SK-N-SH (cell line): ENCODE measurements at regions not wholly inside any gene's neighbourhood (a gene's known extent, or its start where the extent isn't known, plus 50 kb on each side); places are given as distances from the start of the nearest gene placed in this dataset.

ENCODE experiments used
- CTCF ChIA-PET: fragments of 300-600, 350-600 bp; formaldehyde crosslinking; extraction: SDS; loops from one replicate; lab custom pipeline; 2021; lab: Yijun Ruan, JAX
- POLR2A ChIA-PET: fragments of 350-600 bp; sonication (Branson Sonifier 250); formaldehyde crosslinking; extraction: SDS; loops from one replicate; lab custom pipeline; 2020; ENCODE audit warnings: antibody characterized with exemption, inconsistent platforms; lab: Yijun Ruan, JAX
- DNase-seq: peaks from one replicate; pipeline ENCODE4 v3.0.0; 2012
- H2AFZ ChIP-seq: fragments of 200-600 bp; sonication (generic); 2 replicates; pipeline ENCODE4 v1.8.1; 2016; ENCODE audit warnings: antibody characterized with exemption, mild to moderate bottlenecking, low read depth
- H3F3A ChIP-seq: fragments of 200-600 bp; sonication (generic); replicated peaks from 2 replicates; pipeline ENCODE3; 2016; ENCODE audit warnings: antibody characterized with exemption, mild to moderate bottlenecking; ENCODE audit not compliant: insufficient read depth
- H3K27ac ChIP-seq, 2 experiments: fragments of 200-500 bp in 1 of 2; fragments of 200-600 bp in 1 of 2; sonication (Bioruptor generic) in 1 of 2; sonication (generic), shearing (Covaris generic) in 1 of 2; 2 replicates each; pipeline versions ENCODE4 v1.5.1 to v1.6.1; 2014 to 2016; ENCODE audit warnings: low read depth in 2 of 2, inconsistent platforms in 1 of 2, low read length in 1 of 2, mild to moderate bottlenecking in 1 of 2, mixed read lengths in 1 of 2
- H3K27me3 ChIP-seq: fragments of 200-600 bp; sonication (generic), shearing (Covaris generic); 2 replicates; pipeline ENCODE4 v1.6.1; 2016; ENCODE audit warnings: mixed run types; ENCODE audit not compliant: insufficient read depth
- H3K36me3 ChIP-seq, 2 experiments: fragments of 200-500 bp in 1 of 2; fragments of 200-600 bp in 1 of 2; sonication (Bioruptor generic) in 1 of 2; sonication (generic) in 1 of 2; replicated peaks in 1 of 2; 2 replicates each; pipeline versions ENCODE3 to v1.5.1; 2014 to 2016; ENCODE audit warnings: low read length in 1 of 2, mild to moderate bottlenecking in 1 of 2; ENCODE audit not compliant: insufficient read depth in 2 of 2, control insufficient read depth in 1 of 2
- H3K4me1 ChIP-seq, 2 experiments: fragments of 200-500 bp in 1 of 2; fragments of 200-600 bp in 1 of 2; sonication (Bioruptor generic) in 1 of 2; sonication (generic), shearing (Covaris generic) in 1 of 2; 2 replicates each; pipeline versions ENCODE4 v1.5.1 to v1.6.1; 2014 to 2016; ENCODE audit warnings: low read depth in 1 of 2, low read length in 1 of 2, mixed run types in 1 of 2; ENCODE audit not compliant: insufficient read depth in 2 of 2, control insufficient read depth in 1 of 2
- H3K4me2 ChIP-seq: fragments of 200-600 bp; sonication (generic), shearing (Covaris generic); 2 replicates; pipeline ENCODE4 v1.6.1; 2017; ENCODE audit warnings: mixed run types
- H3K4me3 ChIP-seq, 2 experiments: fragments of 200-500 bp in 1 of 2; fragments of 200-600 bp in 1 of 2; sonication (Bioruptor generic) in 1 of 2; sonication (generic), shearing (Covaris generic) in 1 of 2; 2 replicates each; pipeline versions ENCODE4 v1.5.1 to v1.8.1; 2014 to 2016; ENCODE audit warnings: low read depth in 2 of 2, inconsistent platforms in 1 of 2, low read length in 1 of 2, mild to moderate bottlenecking in 1 of 2, mixed read lengths in 1 of 2, moderate library complexity in 1 of 2
- H3K79me2 ChIP-seq: fragments of 200-600 bp; sonication (generic); 2 replicates; pipeline ENCODE4 v1.8.1; 2017; ENCODE audit warnings: mild to moderate bottlenecking; ENCODE audit not compliant: insufficient read depth
- H3K9ac ChIP-seq: fragments of 200-600 bp; sonication (generic); 2 replicates; pipeline ENCODE4 v1.6.1; 2017; ENCODE audit warnings: mixed run types
- H3K9me2 ChIP-seq: fragments of 200-600 bp; sonication (generic); 2 replicates; pipeline ENCODE4 v1.6.1; 2017; ENCODE audit warnings: mixed run types
- H3K9me3 ChIP-seq: fragments of 200-600 bp; sonication (generic); 2 replicates; pipeline ENCODE4 v1.6.1; 2017; ENCODE audit warnings: mixed run types, mild to moderate bottlenecking, moderate library complexity
- H4K20me1 ChIP-seq: fragments of 200-600 bp; sonication (generic); 2 replicates; pipeline ENCODE4 v1.6.1; 2017; ENCODE audit warnings: mild to moderate bottlenecking, mixed run types; ENCODE audit not compliant: insufficient read depth
- CHD2 ChIP-seq: fragments of 150-350 bp; IDR thresholded peaks from 2 replicates; pipeline ENCODE4 v1.6.1; 2018; ENCODE audit warnings: low read length; ENCODE audit not compliant: partially characterized antibody
- EP300 ChIP-seq, 2 experiments: IDR thresholded peaks; 2 replicates each; pipeline versions ENCODE4 v1.4.0 to v1.6.1; 2012; ENCODE audit warnings: borderline replicate concordance in 1 of 2, low read depth in 1 of 2, low read length in 1 of 2
- EZH2phosphoT487 ChIP-seq: fragments of 200-600 bp; sonication (generic); IDR thresholded peaks from 2 replicates; pipeline ENCODE4 v1.6.1; 2017; ENCODE audit warnings: low read depth, mixed run types, mild to moderate bottlenecking, antibody characterized with exemption, moderate library complexity, borderline replicate concordance
- FOXJ3 ChIP-seq: sonication (generic); formaldehyde crosslinking; IDR thresholded peaks from 2 replicates; pipeline ENCODE4 v1.5.1; 2020; ENCODE audit warnings: mild to moderate bottlenecking, missing genetic modification reagents
- FOXM1 ChIP-seq: IDR thresholded peaks from 2 replicates; pipeline ENCODE4 v1.4.0; 2012; ENCODE audit warnings: low read depth, mild to moderate bottlenecking
- JUND ChIP-seq: IDR thresholded peaks from 2 replicates; pipeline ENCODE4 v1.4.0; 2012
- MEF2A ChIP-seq: IDR thresholded peaks from 2 replicates; pipeline ENCODE4 v1.4.0; 2012; ENCODE audit warnings: low read depth, borderline replicate concordance
- MXI1 ChIP-seq: IDR thresholded peaks from 2 replicates; pipeline ENCODE4 v1.6.1; 2012; ENCODE audit warnings: mild to moderate bottlenecking, low read depth, low read length, improper control_type of control experiment
- POLR2AphosphoS5 ChIP-seq: IDR thresholded peaks from 2 replicates; pipeline ENCODE4 v1.6.1; 2012; ENCODE audit warnings: low read depth, low read length
- RFX5 ChIP-seq: IDR thresholded peaks from 2 replicates; pipeline ENCODE4 v1.6.1; 2012; ENCODE audit warnings: mild to moderate bottlenecking, improper control_type of control experiment, low read length
- RXRA ChIP-seq: IDR thresholded peaks from 2 replicates; pipeline ENCODE4 v1.4.0; 2012; ENCODE audit warnings: low read depth, mild to moderate bottlenecking, borderline replicate concordance
- SMC3 ChIP-seq: IDR thresholded peaks from 2 replicates; pipeline ENCODE4 v1.6.1; 2012; ENCODE audit warnings: low read depth, low read length, improper control_type of control experiment
- TAF1 ChIP-seq: IDR thresholded peaks from 2 replicates; pipeline ENCODE4 v1.6.1; 2012; ENCODE audit warnings: low read depth, mild to moderate bottlenecking, low read length, moderate library complexity, borderline replicate concordance
- TCF12 ChIP-seq: IDR thresholded peaks from 2 replicates; pipeline ENCODE4 v1.4.0; 2012
- TEAD4 ChIP-seq: IDR thresholded peaks from 2 replicates; pipeline ENCODE4 v1.4.0; 2012; ENCODE audit warnings: mild to moderate bottlenecking, borderline replicate concordance; ENCODE audit not compliant: insufficient read depth
- WGBS: methylation state at CpG from one replicate; pipeline ENCODE4 v1.1.6; 2017; ENCODE audit warnings: low lambda C conversion rate; 5-methylcytosine and 5-hydroxymethylcytosine counted together
- TF ChIP-seq, protein P1 (sequence below): IDR thresholded peaks from 2 replicates; pipeline ENCODE4 v1.4.0; 2012; ENCODE audit warnings: low read depth
- TF ChIP-seq, protein P2 (sequence below): IDR thresholded peaks from 2 replicates; pipeline ENCODE4 v1.4.0; 2012; ENCODE audit warnings: low read depth, borderline replicate concordance
- TF ChIP-seq, protein P3 (sequence below): fragments of 150-350 bp; IDR thresholded peaks from 2 replicates; pipeline ENCODE4 v1.6.1; 2017; ENCODE audit warnings: antibody characterized with exemption, low read length, low read depth, borderline replicate concordance
- TF ChIP-seq, protein P4 (sequence below): IDR thresholded peaks from 2 replicates; pipeline ENCODE4 v1.4.0; 2012; ENCODE audit warnings: low read depth, borderline replicate concordance

DNA sequence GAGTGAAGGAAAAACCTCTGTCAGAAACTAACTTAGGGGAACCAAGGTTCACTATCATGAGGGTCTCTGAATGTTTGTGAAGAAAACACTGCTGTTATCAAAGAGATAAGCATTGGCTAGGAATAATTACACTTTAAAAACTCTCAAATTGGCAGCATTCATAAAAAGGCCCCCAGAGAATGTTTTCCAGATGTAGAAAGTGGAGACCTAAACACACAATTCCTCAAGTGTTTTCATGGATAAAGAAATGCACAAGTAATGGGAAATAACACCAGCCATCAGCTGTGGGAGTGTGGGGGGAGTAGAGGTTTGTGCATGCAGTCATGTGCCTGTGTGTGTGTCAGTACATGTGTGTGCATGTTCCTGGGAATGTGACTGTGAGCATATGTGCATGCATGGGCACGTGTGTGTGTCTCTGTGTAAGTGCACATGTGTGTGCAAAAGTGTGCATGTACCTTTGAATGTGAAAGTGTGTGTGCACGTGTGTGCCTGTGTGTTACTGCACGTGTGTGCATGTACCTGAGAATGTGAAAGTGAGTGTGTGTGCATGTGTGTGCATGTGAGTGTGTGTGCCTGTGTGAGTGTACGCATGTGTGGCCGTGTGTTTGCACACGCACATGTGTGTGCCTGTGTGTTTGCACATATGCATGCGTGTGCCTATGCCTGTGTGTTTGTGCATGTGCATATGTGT, 854.3 kb upstream of the SALL3 start:
- Histone ChIP-seq H3K9me3 (no peaks in the 10 kb centered on the region), H3K27me3 (no peaks in the 10 kb centered on the region), H3K27ac (no peak overlapping the region), H3K4me3 (no peak overlapping the region)
- CTCF ChIA-PET, result no interaction called here
- TF ChIP-seq RFX5 (no peak), TAF1 (no peak), MXI1 (no peak), EP300 (IDR thresholded peaks at IDR 0.05; ENCODE audit: borderline replicate concordance in 1 of 2, low read depth in 1 of 2, low read length in 1 of 2) (no peak), EZH2phosphoT487 (no peak), MEF2A (no peak), JUND (no peak), FOXM1 (no peak), RXRA (no peak), POLR2AphosphoS5 (no peak), TCF12 (no peak), CHD2 (no peak), FOXJ3 (CRISPR knock-in tag) (no peak), SMC3 (no peak), TEAD4 (no peak)
- TF ChIP-seq, protein P1, sequence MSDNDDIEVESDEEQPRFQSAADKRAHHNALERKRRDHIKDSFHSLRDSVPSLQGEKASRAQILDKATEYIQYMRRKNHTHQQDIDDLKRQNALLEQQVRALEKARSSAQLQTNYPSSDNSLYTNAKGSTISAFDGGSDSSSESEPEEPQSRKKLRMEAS, result no peak
- TF ChIP-seq, protein P2, sequence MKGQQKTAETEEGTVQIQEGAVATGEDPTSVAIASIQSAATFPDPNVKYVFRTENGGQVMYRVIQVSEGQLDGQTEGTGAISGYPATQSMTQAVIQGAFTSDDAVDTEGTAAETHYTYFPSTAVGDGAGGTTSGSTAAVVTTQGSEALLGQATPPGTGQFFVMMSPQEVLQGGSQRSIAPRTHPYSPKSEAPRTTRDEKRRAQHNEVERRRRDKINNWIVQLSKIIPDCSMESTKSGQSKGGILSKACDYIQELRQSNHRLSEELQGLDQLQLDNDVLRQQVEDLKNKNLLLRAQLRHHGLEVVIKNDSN, result no peak
- TF ChIP-seq, protein P3, sequence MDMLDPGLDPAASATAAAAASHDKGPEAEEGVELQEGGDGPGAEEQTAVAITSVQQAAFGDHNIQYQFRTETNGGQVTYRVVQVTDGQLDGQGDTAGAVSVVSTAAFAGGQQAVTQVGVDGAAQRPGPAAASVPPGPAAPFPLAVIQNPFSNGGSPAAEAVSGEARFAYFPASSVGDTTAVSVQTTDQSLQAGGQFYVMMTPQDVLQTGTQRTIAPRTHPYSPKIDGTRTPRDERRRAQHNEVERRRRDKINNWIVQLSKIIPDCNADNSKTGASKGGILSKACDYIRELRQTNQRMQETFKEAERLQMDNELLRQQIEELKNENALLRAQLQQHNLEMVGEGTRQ, result no peak
- TF ChIP-seq, protein P4, sequence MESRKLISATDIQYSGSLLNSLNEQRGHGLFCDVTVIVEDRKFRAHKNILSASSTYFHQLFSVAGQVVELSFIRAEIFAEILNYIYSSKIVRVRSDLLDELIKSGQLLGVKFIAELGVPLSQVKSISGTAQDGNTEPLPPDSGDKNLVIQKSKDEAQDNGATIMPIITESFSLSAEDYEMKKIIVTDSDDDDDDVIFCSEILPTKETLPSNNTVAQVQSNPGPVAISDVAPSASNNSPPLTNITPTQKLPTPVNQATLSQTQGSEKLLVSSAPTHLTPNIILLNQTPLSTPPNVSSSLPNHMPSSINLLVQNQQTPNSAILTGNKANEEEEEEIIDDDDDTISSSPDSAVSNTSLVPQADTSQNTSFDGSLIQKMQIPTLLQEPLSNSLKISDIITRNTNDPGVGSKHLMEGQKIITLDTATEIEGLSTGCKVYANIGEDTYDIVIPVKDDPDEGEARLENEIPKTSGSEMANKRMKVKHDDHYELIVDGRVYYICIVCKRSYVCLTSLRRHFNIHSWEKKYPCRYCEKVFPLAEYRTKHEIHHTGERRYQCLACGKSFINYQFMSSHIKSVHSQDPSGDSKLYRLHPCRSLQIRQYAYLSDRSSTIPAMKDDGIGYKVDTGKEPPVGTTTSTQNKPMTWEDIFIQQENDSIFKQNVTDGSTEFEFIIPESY, result no peak
- TF ChIP-seq, all 33 proteins: peak for 0
- 19% methylated on average over 7 of the region's 7 CpGs for WGBS
- no peak overlapping the region for H2AFZ ChIP-seq
- POLR2A ChIA-PET, result no interaction called here
- DNase-seq, result no peak
- no peak overlapping the region for H3K9ac ChIP-seq
- no peaks in the 10 kb centered on the region for H3F3A ChIP-seq
- no peak overlapping the region for H3K4me2 ChIP-seq
- H3K79me2 ChIP-seq, result no peaks in the 10 kb centered on the region
- H3K4me1 ChIP-seq, result no peaks in the 10 kb centered on the region
- H3K36me3 ChIP-seq, result no peaks in the 10 kb centered on the region
- H3K9me2 ChIP-seq, result no peaks in the 10 kb centered on the region
- H4K20me1 ChIP-seq, result no peaks in the 10 kb centered on the region
